ENCODE measurements at regions not wholly inside any gene's neighbourhood (a gene's known extent, or its start where the extent isn't known, plus 50 kb on each side); places are given as distances from the start of the nearest gene placed in this dataset.

- DNase-seq: no peak
These were observed 179.2 kb upstream of the KHDRBS2 start for GRCh38 chr6:62465206-62465605.

GRCh38 chr6:62452586-62452985 lies 166.6 kb upstream of the KHDRBS2 start:
- no peak for DNase-seq

DNA sequence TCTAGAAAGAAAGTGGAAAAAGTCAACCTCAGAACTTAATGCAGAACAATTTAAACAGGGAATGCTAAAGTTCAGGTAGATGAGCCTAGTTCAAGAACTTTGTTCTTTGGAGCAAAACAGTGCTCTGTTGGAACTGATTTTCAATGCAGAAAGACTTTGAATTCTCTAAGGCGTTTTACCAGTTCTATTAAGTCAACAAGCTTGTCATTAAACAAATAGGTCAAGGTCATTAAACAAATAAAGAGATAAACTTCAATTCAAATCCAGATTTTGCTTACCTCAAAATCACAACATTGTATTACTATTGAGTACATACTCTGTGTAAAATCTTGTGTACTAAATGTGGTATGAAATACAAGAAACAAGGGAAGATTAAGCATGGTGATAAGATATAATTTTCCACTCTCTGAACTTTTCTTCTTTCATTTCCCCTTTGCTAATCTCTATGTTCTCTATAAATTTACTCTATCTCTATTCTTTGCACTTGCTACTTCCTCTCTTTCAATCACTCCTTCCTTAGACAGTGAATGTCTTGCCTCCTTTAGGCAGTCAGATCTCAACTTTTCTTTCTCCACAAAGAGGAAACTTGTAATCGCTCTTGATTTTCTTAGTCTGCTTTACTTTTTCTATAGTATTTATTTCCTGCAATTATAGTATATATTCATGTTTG lies 160.8 kb upstream of the KHDRBS2 start:
- DNase-seq: no peak

- no peak for DNase-seq
These were observed 159.5 kb upstream of the KHDRBS2 start for GRCh38 chr6:62445521-62445920.

DNA sequence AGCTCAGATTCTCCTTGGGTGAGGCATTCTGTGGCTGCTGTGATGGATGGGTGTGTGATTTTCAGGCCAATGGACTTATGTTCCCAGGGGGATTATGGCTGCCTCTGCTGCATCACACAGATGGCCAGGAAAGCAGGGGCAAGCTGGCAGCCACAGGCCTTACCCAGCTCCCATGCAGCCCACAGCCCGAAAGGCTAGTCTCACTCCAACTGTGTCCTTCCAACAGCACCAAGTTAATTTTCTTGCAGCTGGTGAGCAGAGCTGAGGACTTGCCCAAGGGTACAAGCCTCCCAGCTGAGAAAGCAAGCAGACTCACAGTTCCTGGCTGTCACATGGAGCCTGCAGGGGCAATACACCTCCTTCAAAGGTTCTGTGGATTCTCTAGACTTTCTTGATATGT lies 155.2 kb upstream of the KHDRBS2 start:
- no peak for DNase-seq

GRCh38 chr6:62429781-62430180 lies 143.8 kb upstream of the KHDRBS2 start:
- no peak for DNase-seq

GRCh38 chr6:62400521-62401259 lies 114.7 kb upstream of the KHDRBS2 start:
- DNase-seq: no peak

GRCh38 chr6:62393608-62394007 lies 107.6 kb upstream of the KHDRBS2 start:
- no peak for DNase-seq

DNA sequence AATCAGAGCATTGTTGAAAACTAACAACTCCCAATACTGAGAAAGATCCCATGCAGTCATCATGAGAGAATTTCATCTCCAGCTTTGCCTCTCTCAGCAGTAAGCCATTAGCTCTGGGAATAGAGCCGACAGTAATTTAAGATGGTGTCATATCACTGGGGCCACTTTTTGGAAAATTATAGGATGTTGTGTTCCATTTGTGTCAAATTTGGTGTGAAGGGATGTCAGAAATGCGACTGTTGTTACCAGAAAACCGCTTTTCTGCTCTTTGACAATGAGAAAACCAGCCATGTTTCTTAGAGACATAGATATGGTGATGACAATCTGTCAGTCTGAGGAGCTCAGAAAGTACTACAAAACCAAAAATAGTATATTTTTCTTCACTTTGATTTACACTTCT lies 106.3 kb upstream of the KHDRBS2 start:
- DNase-seq: no peak

GRCh38 chr6:62391358-62391757 lies 105.3 kb upstream of the KHDRBS2 start:
- DNase-seq: no peak

DNA sequence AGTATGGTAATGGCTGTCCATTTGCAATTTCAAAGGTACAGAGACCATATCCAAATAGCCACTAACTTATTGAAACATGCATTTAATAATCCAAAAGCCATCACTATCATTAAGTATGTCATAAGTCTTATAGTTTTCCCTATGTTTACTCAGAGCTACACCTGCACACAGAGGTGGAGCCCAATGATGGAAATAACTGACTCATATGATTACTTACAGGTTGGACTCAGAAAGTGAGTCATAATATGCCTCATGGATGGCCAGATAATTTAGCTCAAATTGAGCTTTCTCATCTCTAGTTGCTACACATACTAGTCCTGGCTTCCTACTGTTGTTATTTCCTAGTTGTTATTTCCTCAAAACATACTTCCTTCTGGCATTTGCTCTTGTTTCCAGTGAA lies 104.4 kb upstream of the KHDRBS2 start:
- DNase-seq: no peak

- DNase-seq: peak; percentile 43
These were observed 85.6 kb upstream of the KHDRBS2 start for GRCh38 chr6:62371453-62372210.

GRCh38 chr6:62367601-62368000 lies 81.6 kb upstream of the KHDRBS2 start:
- no peak for DNase-seq

DNA sequence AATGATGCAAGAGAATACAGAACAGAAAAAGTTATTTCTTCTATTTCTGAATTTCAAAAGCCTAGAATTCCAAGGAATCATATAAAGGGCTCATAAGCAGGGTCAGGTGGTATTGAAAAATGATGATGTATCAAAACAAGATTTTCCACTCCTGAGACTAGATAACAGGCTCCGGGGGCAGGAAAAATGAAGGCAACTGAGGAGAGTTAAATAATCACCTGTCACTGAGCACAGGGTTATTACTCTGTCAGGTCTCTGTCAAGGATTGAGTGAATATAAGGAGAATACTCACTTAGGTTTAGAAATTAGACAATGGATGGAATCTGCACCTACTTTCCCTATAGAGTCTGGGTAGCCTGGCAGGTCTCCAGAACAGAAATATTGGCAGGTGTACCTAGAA lies 76.1 kb upstream of the KHDRBS2 start:
- DNase-seq: no peak

DNA sequence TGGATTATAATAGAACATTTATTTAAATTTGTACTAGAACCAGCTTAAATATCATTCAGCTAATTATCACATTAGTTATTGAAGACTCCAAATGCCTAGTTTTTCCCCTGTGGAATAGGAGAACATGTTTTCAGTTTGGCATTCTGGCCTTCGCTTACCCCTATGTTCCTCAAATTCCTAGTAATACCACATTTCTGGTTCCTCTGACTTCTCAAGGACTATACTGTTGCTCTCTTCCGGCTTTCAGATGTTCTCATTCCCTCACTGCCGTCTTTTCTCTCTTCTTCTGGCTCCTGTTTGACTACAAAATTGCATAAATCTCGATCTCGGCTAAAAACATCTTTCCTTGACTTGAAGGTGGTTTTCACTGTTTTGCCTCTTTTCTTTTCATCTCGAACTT lies 71.8 kb upstream of the KHDRBS2 start:
- no peak for DNase-seq

DNA sequence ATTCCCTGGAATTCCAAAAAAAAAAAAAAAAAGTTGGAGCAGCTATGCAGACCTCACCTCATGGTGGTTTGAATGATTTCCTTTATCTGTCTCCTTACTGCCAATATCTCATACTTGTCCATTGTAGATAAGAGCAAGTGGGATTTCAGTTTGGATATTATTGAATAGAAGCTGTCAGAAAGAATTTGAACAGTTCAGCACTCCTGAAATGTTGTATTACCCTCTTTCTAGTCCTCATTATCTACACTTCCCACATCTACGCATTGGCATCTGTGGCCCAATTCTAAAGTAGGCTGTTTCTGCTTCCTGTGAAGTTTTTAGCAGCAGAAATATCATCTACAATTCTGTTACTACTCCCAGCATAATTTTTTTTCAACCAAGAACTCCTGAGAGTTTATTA lies 68.2 kb upstream of the KHDRBS2 start:
- no peak for DNase-seq

GRCh38 chr6:62345962-62346689 lies 60.1 kb upstream of the KHDRBS2 start:
- no peak for DNase-seq

- no peak for DNase-seq
These were observed 59.4 kb upstream of the KHDRBS2 start for GRCh38 chr6:62345446-62345845.

DNA sequence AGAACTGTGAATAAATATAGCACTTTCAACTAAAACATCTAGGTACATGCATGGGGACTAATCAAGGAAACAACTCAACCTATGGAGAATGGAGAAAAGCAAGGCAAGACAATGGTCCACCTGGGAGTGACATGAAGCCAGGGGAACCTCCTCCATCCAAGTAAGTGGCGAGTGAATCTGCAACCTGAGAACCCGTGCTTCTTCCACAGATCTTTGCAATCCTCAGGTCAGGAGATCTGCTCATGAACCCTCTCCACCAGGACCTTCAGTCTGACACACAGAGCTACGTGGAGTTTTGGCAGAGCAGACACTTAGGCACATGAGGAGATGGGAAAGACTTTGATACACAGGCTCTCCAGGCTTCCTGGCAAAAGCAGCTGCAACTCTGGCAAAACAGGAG lies 58.8 kb upstream of the KHDRBS2 start:
- no peak for DNase-seq

DNA sequence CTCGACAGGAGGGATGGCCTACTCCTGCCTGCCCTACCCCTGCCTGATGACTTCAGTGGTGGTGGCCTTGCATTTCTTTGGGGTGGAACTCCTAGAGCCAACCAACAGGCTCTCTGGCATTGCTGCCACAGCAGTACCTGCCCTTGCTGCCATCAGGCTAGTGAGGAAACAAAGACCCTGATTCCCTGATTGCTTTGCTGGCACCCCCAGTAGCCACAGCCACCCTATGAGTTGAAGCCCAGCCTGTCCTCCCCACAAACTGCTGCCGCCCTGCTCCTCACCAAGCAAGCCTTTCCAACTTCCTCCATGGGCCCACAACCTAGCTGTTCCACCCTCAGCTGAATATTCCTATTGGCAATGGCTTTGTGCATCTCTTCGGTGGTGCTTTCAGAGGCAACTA lies 52.5 kb upstream of the KHDRBS2 start:
- DNase-seq: no peak

Data from COR-L47 (cell line).